GM20431 (cell line): ENCODE measurements at regions not wholly inside any gene's neighbourhood (a gene's known extent, or its start where the extent isn't known, plus 50 kb on each side); places are given as distances from the start of the nearest gene placed in this dataset.

Experiments used
- in situ Hi-C: fragments of 300-500 bp; cut with MseI, MboI; formaldehyde crosslinking; loops from one replicate; pipeline ENCODE4 v1.15.0; 2020; ENCODE audit warnings: low sequenced_read_pairs; ENCODE audit not compliant: unreplicated experiment

GRCh38 chr22:46100401-46101105, 49.8 kb upstream of the PPARA start:
- in situ Hi-C loops: loop anchor here (25.0 kb wide), 1 partner anchor 437 kb away; the partner anchor contains the start of gene CELSR1
